RWPE2 (cell line): ENCODE measurements at regions not wholly inside any gene's neighbourhood (a gene's known extent, or its start where the extent isn't known, plus 50 kb on each side); places are given as distances from the start of the nearest gene placed in this dataset.

Source experiments
- ATAC-seq: fragments of 200-7000 bp; cut with Tn5 transposase; 3 replicates; pipeline ENCODE4 v1.9.1; 2021; ENCODE audit warnings: low read depth
- DNase-seq: peaks from one replicate; pipeline ENCODE4 v3.0.0-alpha.2; 2020; ENCODE audit warnings: low spot score
- H3K27ac ChIP-seq: fragments of 450-650 bp; 2 replicates; pipeline ENCODE4 v1.5.1; 2017; ENCODE audit warnings: mild to moderate bottlenecking; ENCODE audit not compliant: poor library complexity, severe bottlenecking
- H3K27me3 ChIP-seq: fragments of 250-450 bp; sonication (Bioruptor Pico); 2 replicates; pipeline ENCODE4 v1.5.1; 2021; ENCODE audit warnings: mild to moderate bottlenecking, moderate library complexity; ENCODE audit not compliant: insufficient read depth, poor library complexity, severe bottlenecking
- H3K36me3 ChIP-seq: fragments of 250-450 bp; sonication (Bioruptor Pico); 2 replicates; pipeline ENCODE4 v1.5.1; 2020; ENCODE audit warnings: low read depth, mild to moderate bottlenecking, moderate library complexity
- H3K4me1 ChIP-seq: fragments of 250-450 bp; sonication (Bioruptor Pico); 2 replicates; pipeline ENCODE4 v1.5.1; 2021; ENCODE audit warnings: mild to moderate bottlenecking, moderate library complexity; ENCODE audit not compliant: insufficient read depth, poor library complexity, severe bottlenecking
- H3K4me3 ChIP-seq: fragments of 250-450 bp; sonication (Bioruptor Pico); 2 replicates; pipeline ENCODE4 v1.5.1; 2021; ENCODE audit warnings: mild to moderate bottlenecking, moderate library complexity; ENCODE audit not compliant: severe bottlenecking
- H3K9me3 ChIP-seq: fragments of 250-450 bp; sonication (Bioruptor Pico); 2 replicates; pipeline ENCODE4 v1.5.1; 2021; ENCODE audit warnings: mild to moderate bottlenecking, moderate library complexity; ENCODE audit not compliant: severe bottlenecking
- CTCF ChIP-seq: fragments of 450-650 bp; IDR thresholded peaks from one replicate; pipeline ENCODE4 v1.5.1; 2017; ENCODE audit warnings: mild to moderate bottlenecking, moderate library complexity; ENCODE audit not compliant: poor library complexity, severe bottlenecking

DNA sequence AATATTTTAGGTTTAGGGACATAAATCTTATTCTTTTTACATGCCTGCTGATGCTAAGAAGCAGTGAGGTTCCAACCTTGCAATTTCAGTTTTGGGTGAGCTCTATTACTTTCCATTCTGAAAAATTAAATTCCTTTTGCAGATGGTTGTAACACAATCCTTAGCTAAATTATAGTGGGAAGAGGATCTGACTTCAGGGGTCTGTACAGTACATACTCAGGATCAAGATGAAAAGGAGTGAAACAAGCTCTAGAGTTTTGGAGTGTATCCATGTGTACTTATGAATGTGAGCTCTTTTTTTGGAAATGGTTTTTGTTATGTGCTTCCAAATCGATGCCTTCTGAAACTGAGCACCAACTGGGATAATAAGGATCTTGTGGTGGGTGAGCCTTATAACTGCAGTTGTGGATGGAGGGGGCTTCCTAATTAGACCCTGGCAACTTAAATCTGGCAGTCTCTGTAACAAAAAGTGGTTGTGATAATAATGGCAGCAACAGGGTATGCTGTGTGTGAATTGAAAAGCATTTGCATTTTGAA lies 218.8 kb upstream of the MAP3K7 start:
- ATAC-seq (no peak), DNase-seq (no peak)
- H3K27me3 ChIP-seq = no peaks in the 10 kb centered on the region
- no peak overlapping the region for H3K27ac ChIP-seq
- no peaks in the 10 kb centered on the region for H3K9me3 ChIP-seq
- H3K36me3 ChIP-seq = no peaks in the 10 kb centered on the region
- H3K4me3 ChIP-seq = no peak overlapping the region
- no peaks in the 10 kb centered on the region for H3K4me1 ChIP-seq
- TF ChIP-seq CTCF = no peak

GRCh38 chr6:90803956-90804355 lies 217.1 kb upstream of the MAP3K7 start:
- Histone ChIP-seq H3K36me3 (no peaks in the 10 kb centered on the region), H3K27me3 (no peaks in the 10 kb centered on the region), H3K4me3 (no peak overlapping the region), H3K27ac (no peak overlapping the region), H3K4me1 (no peaks in the 10 kb centered on the region), H3K9me3 (no peaks in the 10 kb centered on the region)
- TF ChIP-seq CTCF = no peak
- ATAC-seq (no peak), DNase-seq (no peak)

DNA sequence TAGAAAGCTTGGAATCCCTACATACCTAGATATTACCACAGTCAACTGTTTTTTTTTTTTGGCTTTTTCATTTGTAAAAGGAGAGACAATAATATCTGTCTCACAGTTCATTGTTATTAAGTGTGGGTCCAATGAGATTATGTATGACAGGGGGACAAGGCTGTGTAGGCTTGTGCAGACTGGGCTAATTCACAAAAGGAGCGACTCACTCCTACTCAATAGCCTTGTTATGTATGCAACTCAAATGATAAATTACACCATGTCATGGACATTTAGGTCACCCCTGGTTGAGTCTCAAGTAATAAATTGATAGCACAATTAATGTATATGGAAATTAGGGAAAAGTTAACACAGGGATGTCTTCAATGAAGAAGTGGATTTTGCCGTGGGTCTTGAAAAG lies 208.2 kb upstream of the MAP3K7 start:
- Histone ChIP-seq H3K36me3 (no peaks in the 10 kb centered on the region), H3K27me3 (no peaks in the 10 kb centered on the region), H3K27ac (no peak overlapping the region), H3K9me3 (no peaks in the 10 kb centered on the region), H3K4me3 (no peak overlapping the region), H3K4me1 (no peaks in the 10 kb centered on the region)
- ATAC-seq (no peak), DNase-seq (no peak)
- TF ChIP-seq CTCF = no peak

DNA sequence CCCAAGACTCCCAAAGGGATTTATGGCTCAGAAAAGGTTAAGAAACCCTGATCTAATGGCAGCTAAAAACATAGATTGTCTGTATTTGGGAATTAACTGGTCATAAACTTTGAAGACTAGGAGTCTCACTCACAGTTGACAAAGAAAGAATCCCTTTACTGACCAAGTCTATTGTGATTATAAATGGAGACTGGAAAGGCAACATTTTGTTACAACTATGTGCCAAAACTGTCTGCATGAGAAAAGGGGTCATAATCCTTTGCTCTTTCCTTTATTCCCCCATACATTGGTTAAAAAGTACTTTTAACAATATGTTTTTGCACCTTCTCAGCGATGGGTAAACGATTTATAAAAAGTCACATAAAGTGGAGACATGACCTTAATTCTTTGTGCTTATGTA lies 206.9 kb upstream of the MAP3K7 start:
- H3K4me1 ChIP-seq = no peaks in the 10 kb centered on the region
- H3K9me3 ChIP-seq = no peaks in the 10 kb centered on the region
- TF ChIP-seq CTCF = no peak
- DNase-seq (no peak), ATAC-seq (no peak)
- no peak overlapping the region for H3K4me3 ChIP-seq
- H3K27me3 ChIP-seq = no peaks in the 10 kb centered on the region
- H3K36me3 ChIP-seq = no peaks in the 10 kb centered on the region
- H3K27ac ChIP-seq = no peak overlapping the region

- ATAC-seq (peak; percentile 80), DNase-seq (no peak)
- H3K4me1 ChIP-seq = no peaks in the 10 kb centered on the region
- H3K27ac ChIP-seq = no peak overlapping the region
- no peak overlapping the region for H3K4me3 ChIP-seq
- H3K36me3 ChIP-seq = no peaks in the 10 kb centered on the region
- no peaks in the 10 kb centered on the region for H3K27me3 ChIP-seq
- no peaks in the 10 kb centered on the region for H3K9me3 ChIP-seq
- TF ChIP-seq CTCF = no peak
Measured at GRCh38 chr6:90790696-90791095, 203.8 kb upstream of the MAP3K7 start.
